Activated CD8-positive, alpha-beta memory T cell treated with anti-CD3 and anti-CD28 coated beads, Interleukin-2, amount 10 ng/mL, durations not matched to agents 7 days and 5 days (primary cell): ENCODE measurements at regions not wholly inside any gene's neighbourhood (a gene's known extent, or its start where the extent isn't known, plus 50 kb on each side); places are given as distances from the start of the nearest gene placed in this dataset.
"Not testable (repeated sequence)": the region's sequence is repeated elsewhere in the genome, so short reads cannot be mapped to it uniquely, and the experiment has no call there.

Experiments used
- ATAC-seq: fragments of 150-1000 bp; cut with Tn5 transposase; one replicate; pipeline ENCODE4 v1.10.0; 2021; ENCODE audit warnings: moderate library complexity
- CTCF ChIA-PET: fragments of 350-600 bp; sonication (Branson Sonifier 250); formaldehyde crosslinking; loops from one replicate; lab custom pipeline; 2021; ENCODE audit warnings: antibody characterized with exemption; lab: Charles Lee
- DNase-seq: peaks from one replicate; pipeline ENCODE4 v3.0.0-alpha.2; 2020
- H3K27ac Mint-ChIP-seq: one replicate; pipeline ENCODE4 v1.8.0; 2021; ENCODE audit warnings: mild to moderate bottlenecking, mixed read lengths
- H3K27me3 Mint-ChIP-seq: one replicate; pipeline ENCODE4 v1.8.0; 2021; ENCODE audit warnings: mixed read lengths
- H3K36me3 Mint-ChIP-seq: one replicate; pipeline ENCODE4 v1.8.0; 2021; ENCODE audit warnings: mild to moderate bottlenecking, mixed read lengths
- H3K4me1 Mint-ChIP-seq: one replicate; pipeline ENCODE4 v1.8.0; 2021; ENCODE audit warnings: mixed read lengths
- H3K4me3 Mint-ChIP-seq: one replicate; pipeline ENCODE4 v1.8.0; 2021; ENCODE audit warnings: mild to moderate bottlenecking, moderate library complexity, mixed read lengths
- H3K9me3 Mint-ChIP-seq: one replicate; pipeline ENCODE4 v1.8.0; 2022; ENCODE audit warnings: low read depth, mixed read lengths

- CTCF ChIA-PET = no interaction called here
- H3K4me3 Mint-ChIP-seq = no peak overlapping the region
- DNase-seq (no peak), ATAC-seq (no peak)
- no peak overlapping the region for H3K27ac Mint-ChIP-seq
- H3K36me3 Mint-ChIP-seq = no peaks in the 10 kb centered on the region
- no peaks in the 10 kb centered on the region for H3K27me3 Mint-ChIP-seq
- no peaks in the 10 kb centered on the region for H3K4me1 Mint-ChIP-seq
- peaks cover 9% of the 10 kb centered on the region for H3K9me3 Mint-ChIP-seq
These were observed 126.6 kb upstream of the IZUMO3 start for GRCh38 chr9:24672336-24672735.

- H3K4me3 Mint-ChIP-seq = no peak overlapping the region
- no peaks in the 10 kb centered on the region for H3K4me1 Mint-ChIP-seq
- DNase-seq (no peak), ATAC-seq (no peak)
- no peaks in the 10 kb centered on the region for H3K27me3 Mint-ChIP-seq
- no peaks in the 10 kb centered on the region for H3K36me3 Mint-ChIP-seq
- CTCF ChIA-PET = no interaction called here
- no peak overlapping the region for H3K27ac Mint-ChIP-seq
- H3K9me3 Mint-ChIP-seq = peaks cover 25% of the 10 kb centered on the region
These were observed 111.7 kb upstream of the IZUMO3 start for GRCh38 chr9:24657387-24657786.

DNA sequence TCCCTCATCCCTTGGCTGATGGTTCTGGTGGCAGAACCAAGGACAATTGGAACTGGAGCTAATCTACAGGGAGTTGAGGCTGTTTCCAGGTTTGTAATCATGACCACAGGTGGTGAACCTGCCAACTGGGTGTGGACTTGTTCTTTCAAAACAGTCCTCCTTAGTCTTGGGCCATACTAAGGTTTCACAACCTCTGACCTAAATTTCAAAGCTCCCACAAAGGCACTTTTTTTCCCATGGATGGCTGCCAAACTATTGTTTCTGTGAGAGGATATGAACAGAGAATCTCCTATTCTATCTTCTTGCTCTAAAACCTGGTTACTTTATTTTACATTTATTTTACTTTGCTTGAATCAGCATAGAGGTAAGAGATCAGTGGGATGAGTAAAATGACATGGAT lies 106.5 kb upstream of the IZUMO3 start:
- ATAC-seq (no peak), DNase-seq (no peak)
- Mint-ChIP-seq H3K36me3 (no peaks in the 10 kb centered on the region), H3K9me3 (peaks cover 16% of the 10 kb centered on the region), H3K27me3 (no peaks in the 10 kb centered on the region), H3K4me1 (no peaks in the 10 kb centered on the region), H3K27ac (no peak overlapping the region), H3K4me3 (no peak overlapping the region)
- CTCF ChIA-PET = no interaction called here

DNA sequence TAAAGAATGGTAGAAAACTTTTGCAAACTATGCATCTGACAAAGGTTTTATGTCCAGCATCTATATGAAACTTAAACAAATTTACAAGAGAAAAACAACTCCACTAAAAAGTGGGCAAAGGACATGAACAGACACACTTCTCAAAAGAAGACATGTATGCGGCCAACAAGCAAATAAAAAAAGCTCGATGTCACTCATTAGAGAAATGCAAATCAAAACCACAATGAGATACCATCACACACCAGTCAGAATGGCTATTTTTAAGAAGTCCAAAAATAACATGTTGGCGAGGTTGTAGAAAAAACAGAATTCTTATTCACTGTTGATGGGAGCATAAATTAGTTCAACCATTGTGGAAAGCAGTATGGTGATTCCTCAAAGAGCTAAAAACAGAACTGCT lies 83.1 kb upstream of the IZUMO3 start:
- DNase-seq, H3K27me3 Mint-ChIP-seq, CTCF ChIA-PET, H3K4me3 Mint-ChIP-seq, H3K9me3 Mint-ChIP-seq, H3K36me3 Mint-ChIP-seq, H3K27ac Mint-ChIP-seq, H3K4me1 Mint-ChIP-seq, ATAC-seq: not testable (repeated sequence)

- Mint-ChIP-seq H3K4me1 (no peaks in the 10 kb centered on the region), H3K36me3 (no peaks in the 10 kb centered on the region), H3K4me3 (no peak overlapping the region), H3K27me3 (no peaks in the 10 kb centered on the region), H3K9me3 (peaks cover 10% of the 10 kb centered on the region), H3K27ac (no peak overlapping the region)
- DNase-seq (no peak), ATAC-seq (no peak)
- CTCF ChIA-PET = no interaction called here
These were observed 79.4 kb upstream of the IZUMO3 start for GRCh38 chr9:24625097-24625496.

DNA sequence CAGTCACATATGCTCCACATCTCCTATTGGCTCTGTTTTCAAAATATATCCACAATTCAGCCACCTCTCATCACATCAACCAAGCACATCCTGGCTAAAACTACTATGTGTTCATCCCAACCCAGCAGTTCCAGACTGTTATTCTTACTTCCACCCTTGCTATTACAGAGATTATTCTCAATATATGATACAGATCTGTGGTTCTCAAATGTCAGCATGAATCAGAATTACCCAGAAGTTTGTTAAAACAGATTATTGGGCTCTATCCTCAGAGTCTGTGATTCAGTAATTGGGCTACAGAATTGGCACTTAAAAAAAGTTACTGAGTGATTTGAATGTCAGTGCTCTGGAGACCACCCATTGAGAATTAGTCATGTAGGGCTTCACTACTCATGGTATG lies 78.8 kb upstream of the IZUMO3 start:
- Mint-ChIP-seq H3K4me3 (no peak overlapping the region), H3K27me3 (no peaks in the 10 kb centered on the region), H3K36me3 (no peaks in the 10 kb centered on the region), H3K4me1 (no peaks in the 10 kb centered on the region), H3K27ac (no peak overlapping the region), H3K9me3 (peaks cover 12% of the 10 kb centered on the region)
- CTCF ChIA-PET = interaction anchor here (0.5 kb wide), 1 partner anchor 553 kb away, joined by 3 read pairs; no protein-coding TSS in a partner anchor
- no peak for ATAC-seq
- DNase-seq = no peak

- Mint-ChIP-seq H3K36me3 (no peaks in the 10 kb centered on the region), H3K27me3 (no peaks in the 10 kb centered on the region)
These were observed 75.0 kb upstream of the IZUMO3 start for GRCh38 chr9:24620741-24621140.

DNA sequence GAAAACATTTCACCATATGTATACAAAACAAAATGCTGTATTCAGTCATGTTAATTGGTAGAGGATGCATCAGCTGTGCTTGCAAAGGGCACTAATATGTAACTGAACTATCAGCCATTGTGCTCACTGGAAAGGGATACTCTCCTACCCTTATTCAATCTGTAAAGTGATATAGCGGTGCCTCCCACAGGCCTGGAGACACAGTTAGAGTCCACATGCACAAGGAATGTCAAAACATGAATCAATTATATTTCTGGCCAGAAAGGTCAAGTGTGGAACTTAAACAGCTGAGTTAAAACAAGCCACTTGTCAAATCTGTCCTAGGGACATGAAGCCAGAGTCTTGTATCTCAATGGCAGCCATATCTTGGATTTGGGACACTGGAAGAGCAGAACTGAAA lies 71.2 kb upstream of the IZUMO3 start:
- ATAC-seq = no peak
- CTCF ChIA-PET = no interaction called here

More at GRCh38 chr9:24620741-24621140, 75.0 kb upstream of the IZUMO3 start:
- Mint-ChIP-seq H3K4me1 (no peaks in the 10 kb centered on the region), H3K9me3 (peaks cover 9% of the 10 kb centered on the region), H3K27ac (no peak overlapping the region), H3K4me3 (no peak overlapping the region)
- no peak for ATAC-seq
- CTCF ChIA-PET = no interaction called here
- no peak for DNase-seq

GRCh38 chr9:24614070-24614469 lies 68.4 kb upstream of the IZUMO3 start:
- no peak overlapping the region for H3K27ac Mint-ChIP-seq
- no peak overlapping the region for H3K4me3 Mint-ChIP-seq
- no peaks in the 10 kb centered on the region for H3K4me1 Mint-ChIP-seq
- H3K36me3 Mint-ChIP-seq = no peaks in the 10 kb centered on the region
- DNase-seq = no peak
- CTCF ChIA-PET = no interaction called here
- no peak for ATAC-seq
- H3K27me3 Mint-ChIP-seq = no peaks in the 10 kb centered on the region
- peaks cover 9% of the 10 kb centered on the region for H3K9me3 Mint-ChIP-seq

More for the DNA sequence above, 71.2 kb upstream of the IZUMO3 start:
- DNase-seq = no peak
- Mint-ChIP-seq H3K27ac (no peak overlapping the region), H3K4me3 (no peak overlapping the region), H3K36me3 (no peaks in the 10 kb centered on the region), H3K4me1 (no peaks in the 10 kb centered on the region), H3K9me3 (peaks cover 11% of the 10 kb centered on the region), H3K27me3 (no peaks in the 10 kb centered on the region)

DNA sequence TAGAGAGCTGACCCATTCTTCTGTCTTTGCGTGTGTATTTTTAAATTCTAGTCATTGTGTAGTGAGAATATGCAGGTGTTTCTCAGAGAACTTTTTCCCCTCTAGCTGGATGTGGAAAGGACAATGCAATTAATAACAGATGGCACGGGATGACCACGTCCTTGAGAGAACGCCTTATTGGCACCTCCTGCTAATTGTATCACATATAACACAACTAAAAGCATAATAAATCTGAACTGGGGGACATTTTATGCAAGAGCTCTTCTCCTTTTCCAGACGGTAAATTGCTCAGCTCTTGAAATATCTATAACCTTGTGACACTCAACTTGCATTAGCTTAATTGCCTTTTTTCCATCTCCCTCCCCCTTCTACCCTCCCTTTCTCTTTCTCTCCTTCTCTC lies 62.9 kb upstream of the IZUMO3 start:
- peaks cover 7% of the 10 kb centered on the region for H3K9me3 Mint-ChIP-seq
- no peaks in the 10 kb centered on the region for H3K36me3 Mint-ChIP-seq
- CTCF ChIA-PET = no interaction called here
- ATAC-seq (no peak), DNase-seq (no peak)
- no peak overlapping the region for H3K4me3 Mint-ChIP-seq
- no peaks in the 10 kb centered on the region for H3K4me1 Mint-ChIP-seq
- no peak overlapping the region for H3K27ac Mint-ChIP-seq
- H3K27me3 Mint-ChIP-seq = no peaks in the 10 kb centered on the region

GRCh38 chr9:24602693-24603352 lies 57.1 kb upstream of the IZUMO3 start:
- H3K36me3 Mint-ChIP-seq = no peaks in the 10 kb centered on the region
- CTCF ChIA-PET = no interaction called here
- DNase-seq (no peak), ATAC-seq (no peak)
- H3K4me1 Mint-ChIP-seq = no peaks in the 10 kb centered on the region
- peaks cover 16% of the 10 kb centered on the region for H3K9me3 Mint-ChIP-seq
- no peaks in the 10 kb centered on the region for H3K27me3 Mint-ChIP-seq
- H3K27ac Mint-ChIP-seq = no peak overlapping the region
- no peak overlapping the region for H3K4me3 Mint-ChIP-seq
